AML-193 (cell line): ENCODE measurements at regions not wholly inside any gene's neighbourhood (a gene's known extent, or its start where the extent isn't known, plus 50 kb on each side); places are given as distances from the start of the nearest gene placed in this dataset.

Source experiments
- DNase-seq, 2 experiments: peaks; one replicate each; lab custom pipeline; 2025; lab: John Stamatoyannopoulos, UW

GRCh38 chr3:13227315-13228165, 154.3 kb upstream of the IQSEC1 start:
- DNase-seq: no peak

- no peak for DNase-seq
These were observed 151.7 kb upstream of the IQSEC1 start for GRCh38 chr3:13224967-13225366.

- no peak for DNase-seq
These were observed 150.5 kb upstream of the IQSEC1 start for GRCh38 chr3:13223574-13224237.

- DNase-seq: no peak
These were observed 149.8 kb upstream of the IQSEC1 start for GRCh38 chr3:13222891-13223573.

GRCh38 chr3:13222131-13222530, 148.9 kb upstream of the IQSEC1 start:
- no peak for DNase-seq

- DNase-seq: no peak
These were observed 148.3 kb upstream of the IQSEC1 start for GRCh38 chr3:13221491-13222061.

- no peak for DNase-seq
These were observed 147.8 kb upstream of the IQSEC1 start for GRCh38 chr3:13220991-13221390.

GRCh38 chr3:13219902-13220296, 146.7 kb upstream of the IQSEC1 start:
- no peak for DNase-seq

- no peak for DNase-seq
These were observed 146.1 kb upstream of the IQSEC1 start for GRCh38 chr3:13219077-13219901.

GRCh38 chr3:13218541-13218908, 145.3 kb upstream of the IQSEC1 start:
- DNase-seq: no peak

GRCh38 chr3:13217736-13218540, 144.7 kb upstream of the IQSEC1 start:
- DNase-seq: no peak

- DNase-seq: no peak
These were observed 144.0 kb upstream of the IQSEC1 start for GRCh38 chr3:13217253-13217652.

- no peak for DNase-seq
These were observed 142.8 kb upstream of the IQSEC1 start for GRCh38 chr3:13215940-13216546.

GRCh38 chr3:13214847-13215472, 141.7 kb upstream of the IQSEC1 start:
- DNase-seq: no peak

- DNase-seq: no peak
These were observed 140.9 kb upstream of the IQSEC1 start for GRCh38 chr3:13213911-13214846.

- no peak for DNase-seq
These were observed 140.3 kb upstream of the IQSEC1 start for GRCh38 chr3:13213490-13213889.

GRCh38 chr3:13211605-13212210, 138.5 kb upstream of the IQSEC1 start:
- DNase-seq: no peak

- DNase-seq: no peak
These were observed 137.2 kb upstream of the IQSEC1 start for GRCh38 chr3:13210221-13210975.
